ENCODE measurements at regions not wholly inside any gene's neighbourhood (a gene's known extent, or its start where the extent isn't known, plus 50 kb on each side); places are given as distances from the start of the nearest gene placed in this dataset.

- Histone ChIP-seq H3K27me3 (ENCODE audit: insufficient read depth in 3 of 3, low read length in 2 of 3) (no peaks in the 10 kb centered on the region), H3K9me3 (peaks cover 2% of the 10 kb centered on the region), H3K4me3 (no peak overlapping the region), H3K4me1 (no peaks in the 10 kb centered on the region), H3K27ac (no peak overlapping the region), H3K36me3 (ENCODE audit: insufficient read depth in 1 of 2, low read depth in 1 of 2) (no peaks in the 10 kb centered on the region)
- intact Hi-C loops (cut with DNase I) = no loop called here
- ATAC-seq (peak in 3 of 4 donors; percentile 54 to 95 (median 68)), DNase-seq (peak in 1 of 2 donors; percentile 38)
- TF ChIP-seq, protein P1, sequence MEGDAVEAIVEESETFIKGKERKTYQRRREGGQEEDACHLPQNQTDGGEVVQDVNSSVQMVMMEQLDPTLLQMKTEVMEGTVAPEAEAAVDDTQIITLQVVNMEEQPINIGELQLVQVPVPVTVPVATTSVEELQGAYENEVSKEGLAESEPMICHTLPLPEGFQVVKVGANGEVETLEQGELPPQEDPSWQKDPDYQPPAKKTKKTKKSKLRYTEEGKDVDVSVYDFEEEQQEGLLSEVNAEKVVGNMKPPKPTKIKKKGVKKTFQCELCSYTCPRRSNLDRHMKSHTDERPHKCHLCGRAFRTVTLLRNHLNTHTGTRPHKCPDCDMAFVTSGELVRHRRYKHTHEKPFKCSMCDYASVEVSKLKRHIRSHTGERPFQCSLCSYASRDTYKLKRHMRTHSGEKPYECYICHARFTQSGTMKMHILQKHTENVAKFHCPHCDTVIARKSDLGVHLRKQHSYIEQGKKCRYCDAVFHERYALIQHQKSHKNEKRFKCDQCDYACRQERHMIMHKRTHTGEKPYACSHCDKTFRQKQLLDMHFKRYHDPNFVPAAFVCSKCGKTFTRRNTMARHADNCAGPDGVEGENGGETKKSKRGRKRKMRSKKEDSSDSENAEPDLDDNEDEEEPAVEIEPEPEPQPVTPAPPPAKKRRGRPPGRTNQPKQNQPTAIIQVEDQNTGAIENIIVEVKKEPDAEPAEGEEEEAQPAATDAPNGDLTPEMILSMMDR (IDR thresholded peaks at IDR 0.05) = no peak
- WGBS, 3 donors = 12 to 14% (median 13%) methylated on average over 5 of the region's 5 CpGs
Observed at GRCh38 chr6:22717915-22718314, 148.5 kb downstream of the HDGFL1 start.

GRCh38 chr6:22722913-22723312 is 153.5 kb downstream of the HDGFL1 start:
- no peaks in the 10 kb centered on the region for H3K4me1 ChIP-seq
- no peak for DNase-seq
- no peak overlapping the region for H3K4me3 ChIP-seq
- H3K9me3 ChIP-seq = peaks cover 9% of the 10 kb centered on the region
- no peak for ATAC-seq
- intact Hi-C loops (cut with DNase I) = loop anchor here in 1 of 2 donors (1.0 kb wide), 1 partner anchor 22 kb away; no protein-coding TSS in a partner anchor
- no peaks in the 10 kb centered on the region for H3K36me3 ChIP-seq (ENCODE audit: insufficient read depth in 1 of 2, low read depth in 1 of 2)
- H3K27me3 ChIP-seq (ENCODE audit: insufficient read depth in 3 of 3, low read length in 2 of 3) = no peaks in the 10 kb centered on the region
- WGBS, 3 donors = 84 to 100% (median 90%) methylated on average over 1 of the region's 1 CpG
- H3K27ac ChIP-seq = no peak overlapping the region
- TF ChIP-seq, protein P1 (IDR thresholded peaks at IDR 0.05) = no peak

- ATAC-seq (no peak), DNase-seq (no peak)
- TF ChIP-seq, protein P1 (IDR thresholded peaks at IDR 0.05) = no peak
- intact Hi-C loops (cut with DNase I) = no loop called here
- Histone ChIP-seq H3K4me3 (no peak overlapping the region), H3K36me3 (ENCODE audit: insufficient read depth in 1 of 2, low read depth in 1 of 2) (no peaks in the 10 kb centered on the region), H3K27ac (no peak overlapping the region), H3K4me1 (no peaks in the 10 kb centered on the region), H3K27me3 (ENCODE audit: insufficient read depth in 3 of 3, low read length in 2 of 3) (no peaks in the 10 kb centered on the region), H3K9me3 (peaks cover 9% of the 10 kb centered on the region)
- WGBS, 3 donors = 66% methylated on average over 4 of the region's 4 CpGs
Observed at GRCh38 chr6:22726966-22727365, 157.6 kb downstream of the HDGFL1 start.

DNA sequence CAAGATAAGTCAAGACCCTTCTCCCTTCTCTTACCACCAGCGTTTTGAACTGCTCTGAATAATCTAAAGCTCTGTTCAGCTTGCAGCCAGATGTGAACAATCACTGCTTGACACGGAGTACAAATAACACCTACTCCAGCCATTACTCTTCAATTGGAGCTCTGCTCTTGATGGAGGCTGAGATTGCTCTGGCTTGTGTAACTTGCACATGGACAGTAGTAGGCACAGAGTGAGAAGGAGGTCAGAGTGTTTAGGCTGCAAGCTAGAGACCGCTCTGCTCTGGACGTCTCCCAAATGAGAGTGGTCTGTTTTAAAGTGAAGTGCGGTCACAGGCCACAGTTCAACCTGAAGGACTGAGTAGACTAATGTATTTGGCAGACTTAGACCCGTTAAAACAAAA is 158.3 kb downstream of the HDGFL1 start:
- WGBS, 3 donors = 67 to 74% (median 71%) methylated on average over 6 of the region's 6 CpGs

More for the DNA sequence above, 158.3 kb downstream of the HDGFL1 start:
- Histone ChIP-seq H3K4me3 (no peak overlapping the region), H3K27ac (no peak overlapping the region), H3K27me3 (ENCODE audit: insufficient read depth in 3 of 3, low read length in 2 of 3) (no peaks in the 10 kb centered on the region), H3K9me3 (peaks cover 9% of the 10 kb centered on the region), H3K36me3 (ENCODE audit: insufficient read depth in 1 of 2, low read depth in 1 of 2) (no peaks in the 10 kb centered on the region), H3K4me1 (no peaks in the 10 kb centered on the region)
- DNase-seq (no peak), ATAC-seq (no peak)
- intact Hi-C loops (cut with DNase I) = no loop called here
- TF ChIP-seq, protein P1 (IDR thresholded peaks at IDR 0.05) = no peak
